NK-92 treated with Interleukin-12 subunit alpha and Interleukin-12 subunit beta, amount 100 ng/mL, for 24 hours (cell line): ENCODE measurements at regions not wholly inside any gene's neighbourhood (a gene's known extent, or its start where the extent isn't known, plus 50 kb on each side); places are given as distances from the start of the nearest gene placed in this dataset.

Experiments used
- DNase-seq: peaks from one replicate; lab custom pipeline; 2025; lab: John Stamatoyannopoulos, UW

DNA sequence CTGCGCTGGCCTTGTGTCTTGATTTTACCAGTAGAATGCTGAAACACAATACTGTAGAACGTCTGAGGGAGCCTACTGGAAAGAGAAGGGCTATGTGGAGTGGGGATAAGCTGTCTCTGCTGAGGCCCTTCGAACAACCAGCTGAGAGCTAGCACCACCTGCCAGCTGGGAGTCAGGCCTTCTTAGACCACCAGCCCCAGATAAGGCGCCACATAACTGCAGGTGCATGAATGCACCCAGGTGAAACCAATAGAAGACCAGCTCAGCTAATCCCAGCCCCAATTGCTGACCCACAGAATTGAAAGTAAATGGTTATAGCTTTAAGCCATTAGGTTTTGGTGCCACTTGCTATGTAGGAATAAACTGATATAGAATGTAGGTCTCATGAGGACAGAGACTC is 438.4 kb downstream of the ADRA2A start:
- DNase-seq = no peak

DNA sequence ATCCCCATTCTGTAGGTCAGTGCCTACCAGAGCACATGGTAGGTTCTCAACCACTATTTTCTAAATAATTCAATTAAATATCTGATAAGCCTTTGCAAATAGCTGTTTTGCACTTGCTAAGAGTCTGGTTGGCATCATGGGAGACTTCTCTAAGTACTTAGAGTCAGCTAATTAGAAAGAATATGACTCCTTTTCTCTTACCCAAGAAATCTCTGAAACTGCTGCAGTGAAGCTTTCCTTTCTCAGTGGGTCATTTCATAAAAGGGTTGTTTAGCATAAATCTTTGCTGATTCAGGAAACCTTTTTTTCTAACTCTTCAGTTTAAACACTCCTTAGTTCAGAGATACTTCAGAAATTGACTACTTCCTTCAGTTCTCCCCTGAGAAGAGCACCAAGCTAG is 438.9 kb downstream of the ADRA2A start:
- no peak for DNase-seq

DNA sequence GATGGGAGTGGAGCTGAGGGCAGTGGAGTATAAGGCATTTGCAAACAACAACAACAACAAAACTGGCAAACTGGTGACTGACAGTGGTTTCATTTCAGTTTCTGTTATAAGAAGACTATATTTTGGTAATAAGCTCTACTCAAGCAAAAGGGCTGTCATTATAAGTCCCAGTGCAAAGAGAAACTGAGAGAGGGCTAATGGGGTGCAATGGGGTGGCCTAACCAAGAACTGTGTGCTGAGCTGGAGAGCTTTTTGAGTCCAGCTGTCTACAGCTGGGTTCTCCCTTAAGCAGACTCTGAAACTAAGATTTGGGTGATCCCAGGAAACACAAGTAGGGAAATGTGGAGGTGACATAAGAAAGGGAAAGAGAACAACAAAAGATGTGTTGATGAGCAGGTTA is 439.3 kb downstream of the ADRA2A start:
- DNase-seq = no peak

GRCh38 chr10:111522141-111522540 is 445.3 kb downstream of the ADRA2A start:
- no peak for DNase-seq

DNA sequence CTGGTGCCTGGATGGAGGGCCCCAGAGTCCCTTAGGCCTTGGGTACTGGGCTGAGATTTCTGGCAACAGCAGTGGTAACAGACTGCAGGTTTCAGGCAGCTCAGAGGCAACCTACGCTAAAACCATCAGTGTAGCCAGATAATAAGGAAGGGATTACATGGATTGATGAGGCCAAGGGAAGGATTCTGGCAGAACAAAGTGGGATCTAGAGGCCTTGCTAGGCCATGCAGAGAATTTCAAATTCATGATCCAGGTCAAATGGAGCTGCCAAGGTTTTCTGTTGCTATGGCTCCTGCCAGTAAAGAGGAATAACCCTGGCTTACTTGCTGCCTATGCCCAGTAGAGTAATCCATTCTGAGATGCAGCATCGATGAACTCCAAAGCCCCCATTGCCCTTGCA is 445.7 kb downstream of the ADRA2A start:
- DNase-seq = no peak

GRCh38 chr10:111523016-111523415 is 446.2 kb downstream of the ADRA2A start:
- DNase-seq = no peak

- no peak for DNase-seq
Measured at GRCh38 chr10:111524134-111524533, 447.3 kb downstream of the ADRA2A start.

GRCh38 chr10:111525696-111526095 is 448.9 kb downstream of the ADRA2A start:
- no peak for DNase-seq

DNA sequence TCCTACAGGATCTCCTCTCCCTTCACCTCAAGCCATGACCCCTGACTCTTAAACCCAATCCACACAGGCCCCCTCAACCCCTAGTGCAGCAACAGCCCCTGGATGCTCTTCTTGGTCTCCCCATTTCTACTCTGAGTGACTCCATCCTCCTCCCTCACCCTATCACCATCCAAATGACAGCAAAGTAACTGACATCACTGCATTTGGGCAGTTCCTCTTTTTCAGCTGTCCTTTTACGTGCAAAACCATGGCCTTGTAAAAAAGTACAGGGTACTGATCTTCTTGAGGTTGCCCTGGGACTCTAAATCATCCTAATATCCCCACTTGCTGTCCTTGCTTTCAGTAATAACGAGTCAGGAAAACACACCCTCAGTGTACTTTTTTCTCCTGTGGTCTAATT is 454.9 kb downstream of the ADRA2A start:
- no peak for DNase-seq

- no peak for DNase-seq
Measured at GRCh38 chr10:111532139-111532538, 455.3 kb downstream of the ADRA2A start.

GRCh38 chr10:111539246-111539645 is 462.4 kb downstream of the ADRA2A start:
- no peak for DNase-seq

DNA sequence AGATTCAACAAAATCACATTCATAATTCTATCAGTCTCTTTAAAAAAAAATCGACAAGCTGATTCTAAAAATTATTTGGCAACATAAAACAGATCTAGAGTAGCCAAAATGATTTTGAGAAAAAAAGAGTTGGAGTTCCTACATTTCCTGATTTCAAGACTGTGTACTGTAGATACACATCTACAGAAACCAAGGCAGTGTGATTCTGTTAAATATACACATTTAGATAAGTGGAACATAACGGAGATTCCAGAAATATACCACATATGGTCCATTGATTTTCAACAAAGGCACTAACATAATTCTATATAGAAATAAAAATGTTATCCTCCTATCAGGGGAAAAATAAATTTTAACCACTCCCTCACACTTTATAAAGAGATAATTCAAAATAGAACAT is 467.0 kb downstream of the ADRA2A start:
- DNase-seq = no peak

GRCh38 chr10:111545861-111546605 is 469.2 kb downstream of the ADRA2A start:
- no peak for DNase-seq

DNA sequence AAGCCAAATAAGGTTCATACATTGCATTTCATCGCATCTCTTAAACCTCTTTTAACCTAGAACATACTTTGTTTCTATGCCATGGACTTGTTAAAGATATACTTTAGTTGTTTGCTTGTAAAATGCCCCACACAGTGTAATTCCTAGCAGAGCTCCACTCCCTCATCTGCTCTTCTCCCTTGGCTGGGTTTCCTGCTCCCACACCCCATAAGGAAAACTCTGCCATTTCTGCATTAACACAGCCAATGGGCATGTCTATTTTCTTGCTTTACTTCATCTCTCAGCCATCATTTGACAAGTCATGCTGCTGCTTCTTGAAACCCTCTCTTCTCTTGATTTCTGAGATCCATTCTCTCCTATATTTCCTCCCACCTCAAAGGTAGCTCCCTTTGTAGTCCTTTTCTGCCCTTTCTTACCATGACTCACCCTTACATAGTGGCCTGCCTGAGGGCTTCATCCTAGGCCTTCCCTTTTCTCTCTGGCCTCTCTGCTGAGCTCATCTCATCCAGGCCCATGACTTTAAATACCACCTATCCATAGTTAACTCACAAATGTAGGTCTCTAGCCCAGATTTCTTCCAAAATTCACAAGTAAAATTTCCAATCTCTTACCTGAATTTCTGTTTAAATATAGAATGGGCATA is 471.4 kb downstream of the ADRA2A start:
- no peak for DNase-seq

- no peak for DNase-seq
Measured at GRCh38 chr10:111551001-111551400, 474.2 kb downstream of the ADRA2A start.

DNA sequence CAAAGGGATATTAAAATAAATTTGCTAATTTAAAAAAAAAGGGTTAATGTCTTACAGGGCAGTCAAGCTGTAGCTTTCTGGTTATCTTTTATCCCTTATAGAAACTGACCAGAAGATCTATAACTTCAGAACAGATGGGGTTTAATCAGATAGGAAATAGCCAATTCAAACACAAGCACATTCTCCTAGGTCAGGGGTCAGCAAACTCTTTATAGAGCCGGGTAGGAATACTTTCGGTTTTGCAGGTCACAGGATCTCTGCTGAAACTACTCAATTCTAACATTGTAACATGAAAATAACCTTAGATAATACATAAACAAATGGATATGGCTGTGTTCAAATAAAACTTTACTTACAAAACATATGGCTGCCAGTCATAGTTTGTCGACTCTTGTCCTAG is 479.8 kb downstream of the ADRA2A start:
- DNase-seq = no peak

DNA sequence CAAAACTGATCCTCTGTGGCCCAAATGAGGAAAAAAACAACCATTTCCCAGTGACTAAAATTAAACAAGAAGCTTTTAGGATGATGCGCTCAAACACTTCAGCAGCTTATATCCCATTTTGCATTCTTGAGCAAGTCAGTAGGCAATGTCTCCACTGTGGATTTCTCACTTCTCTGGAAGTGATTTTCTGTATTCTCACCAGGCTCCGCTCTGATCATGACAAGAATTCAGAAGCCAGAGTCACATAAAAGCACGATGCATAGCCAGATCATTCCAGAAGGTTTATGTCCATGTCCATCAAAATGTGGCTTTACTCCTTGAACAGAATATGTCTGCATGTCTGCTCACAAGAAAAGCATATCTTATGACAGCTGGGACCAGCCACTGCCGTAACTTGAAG is 481.4 kb downstream of the ADRA2A start:
- no peak for DNase-seq

- no peak for DNase-seq
Measured at GRCh38 chr10:111560027-111560426, 483.2 kb downstream of the ADRA2A start.

GRCh38 chr10:111561124-111561523 is 484.3 kb downstream of the ADRA2A start:
- no peak for DNase-seq

GRCh38 chr10:111565542-111565941 is 488.7 kb downstream of the ADRA2A start:
- DNase-seq = no peak

DNA sequence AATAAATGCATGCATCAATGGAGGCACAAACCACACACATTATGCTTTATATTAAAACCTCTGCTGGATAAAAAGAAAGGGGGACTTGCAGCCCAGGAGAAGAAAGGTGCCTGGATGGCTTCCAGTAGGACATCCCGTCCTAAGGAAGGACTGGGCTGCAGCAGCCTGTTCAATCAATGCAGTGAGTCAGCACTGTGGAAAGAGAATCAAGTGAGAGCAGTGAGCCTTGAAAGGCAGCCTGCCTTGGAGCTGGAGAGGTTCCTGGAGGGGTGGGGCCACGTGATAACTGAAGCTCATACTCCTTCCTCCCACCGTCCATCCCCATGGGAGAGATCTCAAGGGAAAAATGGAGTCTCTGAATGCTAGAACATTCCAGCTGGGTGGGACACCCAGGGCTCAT is 501.2 kb downstream of the ADRA2A start:
- no peak for DNase-seq

DNA sequence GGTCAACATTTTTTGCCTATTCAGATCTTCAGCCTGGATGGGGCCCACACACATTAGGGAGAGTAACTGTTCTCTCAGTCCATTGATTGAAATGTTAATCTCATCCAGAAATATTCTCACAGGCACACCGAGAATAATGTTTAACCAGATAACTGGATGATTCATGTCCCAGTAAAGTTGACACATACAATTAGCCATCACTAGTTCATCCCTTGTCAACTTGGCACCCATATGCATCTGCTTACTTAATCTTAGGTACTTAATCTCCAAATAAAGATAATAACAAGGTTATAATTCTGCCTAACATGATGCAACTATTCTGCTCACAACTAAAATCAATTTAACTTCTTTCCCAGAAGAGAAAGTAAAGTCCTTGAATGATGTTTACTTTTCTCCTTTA is 502.6 kb downstream of the ADRA2A start:
- DNase-seq = no peak

DNA sequence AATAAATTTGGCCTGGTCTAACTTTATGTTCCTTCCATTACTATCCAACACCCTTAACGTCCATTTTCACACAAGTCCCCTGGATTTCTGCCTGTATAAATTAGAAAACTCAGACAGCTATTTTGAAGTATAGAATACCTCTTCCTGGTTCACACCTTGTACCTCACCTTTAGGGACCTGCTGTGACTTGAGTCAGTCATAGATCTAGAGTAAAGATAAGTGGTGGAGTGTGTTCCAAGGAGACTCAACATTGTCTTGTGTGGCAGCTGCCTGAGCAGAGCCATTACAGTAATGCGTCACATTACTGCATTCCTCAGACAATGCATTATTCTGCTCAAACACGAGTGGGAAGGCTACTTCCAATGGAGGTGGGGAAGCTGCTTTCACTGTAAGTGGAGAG is 513.9 kb downstream of the ADRA2A start:
- no peak for DNase-seq

DNA sequence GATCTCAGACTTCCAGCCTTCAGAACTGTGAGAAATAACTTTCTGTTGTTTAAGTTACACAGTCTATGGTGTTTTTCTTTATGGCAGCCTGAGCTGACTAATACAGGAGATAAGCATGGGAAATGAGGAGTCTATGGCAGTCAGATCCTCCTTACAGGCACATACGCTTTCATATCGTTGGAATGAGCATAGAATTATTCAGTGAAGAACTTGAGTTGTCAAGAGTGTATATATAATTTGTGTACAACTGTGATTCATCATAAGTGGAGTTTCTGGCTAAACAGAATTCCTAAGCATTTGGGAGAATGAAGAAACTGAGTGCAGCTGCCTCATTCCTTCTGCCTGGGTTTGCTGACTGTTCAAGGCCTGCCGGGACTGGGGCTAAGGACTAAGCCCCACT is 516.7 kb downstream of the ADRA2A start:
- DNase-seq = no peak
